ENCODE measurements at regions not wholly inside any gene's neighbourhood (a gene's known extent, or its start where the extent isn't known, plus 50 kb on each side); places are given as distances from the start of the nearest gene placed in this dataset.

DNA sequence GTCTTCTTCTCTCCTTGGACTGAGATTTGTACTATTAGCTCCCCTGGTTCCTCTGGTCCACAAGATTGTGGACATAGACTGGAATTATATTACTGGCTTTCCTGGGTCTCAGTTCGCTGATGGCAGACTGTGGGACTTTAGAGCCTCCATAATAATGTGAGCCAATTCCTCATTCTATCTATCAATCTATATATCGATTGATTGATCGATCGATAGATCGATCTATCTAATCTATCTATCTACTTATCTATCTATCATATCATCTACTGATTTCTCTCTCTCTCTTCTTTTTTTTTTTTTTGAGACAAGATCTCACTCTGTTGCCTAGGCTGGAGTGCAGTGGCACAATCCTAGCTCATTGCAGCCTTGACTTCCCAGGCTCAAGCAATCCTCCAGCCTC is 51.5 kb upstream of the DDR1 start:
- Mint-ChIP-seq H3K9me3 (ENCODE audit: unreplicated experiment) (no peaks in the 10 kb centered on the region), H3K36me3 (ENCODE audit: low read depth, unreplicated experiment) (no peaks in the 10 kb centered on the region), H3K4me3 (ENCODE audit: unreplicated experiment) (no peak overlapping the region), H3K27ac (ENCODE audit: unreplicated experiment) (peak overlapping the region; percentile 16), H3K4me1 (ENCODE audit: unreplicated experiment) (peaks cover 11% of the 10 kb centered on the region), H3K27me3 (ENCODE audit: unreplicated experiment) (peaks cover 7% of the 10 kb centered on the region)
- no peak for DNase-seq (ENCODE audit: low spot score)
- TF ChIP-seq, protein P1, sequence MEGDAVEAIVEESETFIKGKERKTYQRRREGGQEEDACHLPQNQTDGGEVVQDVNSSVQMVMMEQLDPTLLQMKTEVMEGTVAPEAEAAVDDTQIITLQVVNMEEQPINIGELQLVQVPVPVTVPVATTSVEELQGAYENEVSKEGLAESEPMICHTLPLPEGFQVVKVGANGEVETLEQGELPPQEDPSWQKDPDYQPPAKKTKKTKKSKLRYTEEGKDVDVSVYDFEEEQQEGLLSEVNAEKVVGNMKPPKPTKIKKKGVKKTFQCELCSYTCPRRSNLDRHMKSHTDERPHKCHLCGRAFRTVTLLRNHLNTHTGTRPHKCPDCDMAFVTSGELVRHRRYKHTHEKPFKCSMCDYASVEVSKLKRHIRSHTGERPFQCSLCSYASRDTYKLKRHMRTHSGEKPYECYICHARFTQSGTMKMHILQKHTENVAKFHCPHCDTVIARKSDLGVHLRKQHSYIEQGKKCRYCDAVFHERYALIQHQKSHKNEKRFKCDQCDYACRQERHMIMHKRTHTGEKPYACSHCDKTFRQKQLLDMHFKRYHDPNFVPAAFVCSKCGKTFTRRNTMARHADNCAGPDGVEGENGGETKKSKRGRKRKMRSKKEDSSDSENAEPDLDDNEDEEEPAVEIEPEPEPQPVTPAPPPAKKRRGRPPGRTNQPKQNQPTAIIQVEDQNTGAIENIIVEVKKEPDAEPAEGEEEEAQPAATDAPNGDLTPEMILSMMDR (IDR thresholded peaks at IDR 0.05; ENCODE audit: unreplicated experiment) = no peak

DNA sequence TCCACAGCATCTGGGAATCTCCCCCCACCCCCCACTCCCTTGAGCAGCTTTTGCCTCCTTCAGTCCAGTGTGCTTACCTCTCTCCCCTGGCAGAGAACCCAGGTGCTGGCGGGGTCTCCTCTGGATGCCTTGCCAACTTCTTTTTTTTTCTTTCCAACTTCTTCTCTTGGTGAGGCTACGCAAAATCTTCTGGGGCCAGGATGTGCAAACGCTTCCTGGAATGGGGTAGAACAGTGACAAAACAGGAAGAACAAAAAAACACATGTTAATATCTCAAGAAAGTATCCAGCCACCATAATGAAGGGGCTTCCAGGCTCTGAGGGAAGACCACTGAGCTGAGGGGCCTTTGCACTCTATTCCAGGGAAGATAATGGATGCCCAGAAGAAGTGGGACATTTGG is 53.9 kb upstream of the DDR1 start:
- Mint-ChIP-seq H3K9me3 (ENCODE audit: unreplicated experiment) (no peaks in the 10 kb centered on the region), H3K27me3 (ENCODE audit: unreplicated experiment) (peaks cover 7% of the 10 kb centered on the region), H3K36me3 (ENCODE audit: low read depth, unreplicated experiment) (no peaks in the 10 kb centered on the region), H3K4me1 (ENCODE audit: unreplicated experiment) (peaks cover 11% of the 10 kb centered on the region), H3K4me3 (ENCODE audit: unreplicated experiment) (no peak overlapping the region), H3K27ac (ENCODE audit: unreplicated experiment) (peak overlapping the region; percentile 67)
- TF ChIP-seq, protein P1 (IDR thresholded peaks at IDR 0.05; ENCODE audit: unreplicated experiment) = no peak
- DNase-seq (ENCODE audit: low spot score) = no peak

DNA sequence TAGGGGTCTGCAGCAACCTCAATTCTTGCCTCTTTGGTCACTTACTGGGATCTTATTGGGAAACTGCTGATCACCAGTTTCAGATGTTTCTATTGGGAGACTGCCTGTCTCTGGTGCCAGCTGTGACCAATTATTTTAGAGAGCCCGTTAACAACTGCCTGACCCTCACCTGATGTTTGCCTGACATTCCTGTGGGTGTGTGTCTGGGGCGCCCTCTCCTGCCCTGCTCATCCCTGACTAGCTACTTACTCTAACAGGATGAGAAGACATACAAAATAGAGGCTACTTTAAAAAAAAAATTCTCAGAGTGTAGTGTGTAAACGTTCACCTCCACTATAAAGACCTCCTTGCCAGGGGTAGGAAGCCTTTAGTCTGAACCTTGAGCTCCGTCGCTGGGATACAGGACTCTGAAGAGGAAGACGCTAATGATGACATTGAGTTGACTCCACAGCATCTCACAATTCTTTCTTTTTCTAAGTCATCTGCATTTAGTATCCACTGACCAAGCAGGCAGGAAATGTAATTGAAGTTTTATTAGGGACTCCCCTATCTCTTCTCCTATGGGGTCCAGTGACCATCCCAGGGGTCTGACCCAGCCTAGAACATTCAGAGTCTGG is 54.6 kb upstream of the DDR1 start:
- no peak for DNase-seq (ENCODE audit: low spot score)
- TF ChIP-seq, protein P1 (IDR thresholded peaks at IDR 0.05; ENCODE audit: unreplicated experiment) = no peak
- no peak overlapping the region for H3K27ac Mint-ChIP-seq (ENCODE audit: unreplicated experiment)
- no peaks in the 10 kb centered on the region for H3K36me3 Mint-ChIP-seq (ENCODE audit: low read depth, unreplicated experiment)
- H3K9me3 Mint-ChIP-seq (ENCODE audit: unreplicated experiment) = no peaks in the 10 kb centered on the region
- H3K27me3 Mint-ChIP-seq (ENCODE audit: unreplicated experiment) = peaks cover 7% of the 10 kb centered on the region
- H3K4me3 Mint-ChIP-seq (ENCODE audit: unreplicated experiment) = no peak overlapping the region
- peaks cover 11% of the 10 kb centered on the region for H3K4me1 Mint-ChIP-seq (ENCODE audit: unreplicated experiment)

DNA sequence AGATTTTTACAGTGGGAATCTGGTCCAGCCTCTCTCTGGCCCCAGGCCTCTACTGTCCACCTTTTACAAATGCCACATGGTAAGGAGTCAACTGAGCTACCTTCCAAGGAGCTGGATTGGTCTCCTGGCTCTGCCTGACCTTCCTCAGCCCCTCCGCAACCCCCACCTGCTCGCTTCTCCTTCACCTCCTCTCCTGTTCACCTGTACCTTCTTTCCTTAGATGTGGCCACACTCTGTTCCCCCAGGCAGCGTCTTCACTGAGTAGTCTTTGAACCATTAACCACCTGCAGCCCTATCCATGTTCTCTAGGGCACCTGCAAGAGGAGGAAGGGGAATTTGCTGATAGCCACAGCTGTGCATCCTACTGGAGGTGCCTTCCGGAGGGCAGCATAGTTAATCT is 55.3 kb upstream of the DDR1 start:
- H3K9me3 Mint-ChIP-seq (ENCODE audit: unreplicated experiment) = no peaks in the 10 kb centered on the region
- H3K4me1 Mint-ChIP-seq (ENCODE audit: unreplicated experiment) = peaks cover 11% of the 10 kb centered on the region
- no peak overlapping the region for H3K27ac Mint-ChIP-seq (ENCODE audit: unreplicated experiment)
- H3K4me3 Mint-ChIP-seq (ENCODE audit: unreplicated experiment) = no peak overlapping the region
- H3K36me3 Mint-ChIP-seq (ENCODE audit: low read depth, unreplicated experiment) = no peaks in the 10 kb centered on the region
- peaks cover 7% of the 10 kb centered on the region for H3K27me3 Mint-ChIP-seq (ENCODE audit: unreplicated experiment)
- TF ChIP-seq, protein P1 (IDR thresholded peaks at IDR 0.05; ENCODE audit: unreplicated experiment) = no peak
- no peak for DNase-seq (ENCODE audit: low spot score)

DNA sequence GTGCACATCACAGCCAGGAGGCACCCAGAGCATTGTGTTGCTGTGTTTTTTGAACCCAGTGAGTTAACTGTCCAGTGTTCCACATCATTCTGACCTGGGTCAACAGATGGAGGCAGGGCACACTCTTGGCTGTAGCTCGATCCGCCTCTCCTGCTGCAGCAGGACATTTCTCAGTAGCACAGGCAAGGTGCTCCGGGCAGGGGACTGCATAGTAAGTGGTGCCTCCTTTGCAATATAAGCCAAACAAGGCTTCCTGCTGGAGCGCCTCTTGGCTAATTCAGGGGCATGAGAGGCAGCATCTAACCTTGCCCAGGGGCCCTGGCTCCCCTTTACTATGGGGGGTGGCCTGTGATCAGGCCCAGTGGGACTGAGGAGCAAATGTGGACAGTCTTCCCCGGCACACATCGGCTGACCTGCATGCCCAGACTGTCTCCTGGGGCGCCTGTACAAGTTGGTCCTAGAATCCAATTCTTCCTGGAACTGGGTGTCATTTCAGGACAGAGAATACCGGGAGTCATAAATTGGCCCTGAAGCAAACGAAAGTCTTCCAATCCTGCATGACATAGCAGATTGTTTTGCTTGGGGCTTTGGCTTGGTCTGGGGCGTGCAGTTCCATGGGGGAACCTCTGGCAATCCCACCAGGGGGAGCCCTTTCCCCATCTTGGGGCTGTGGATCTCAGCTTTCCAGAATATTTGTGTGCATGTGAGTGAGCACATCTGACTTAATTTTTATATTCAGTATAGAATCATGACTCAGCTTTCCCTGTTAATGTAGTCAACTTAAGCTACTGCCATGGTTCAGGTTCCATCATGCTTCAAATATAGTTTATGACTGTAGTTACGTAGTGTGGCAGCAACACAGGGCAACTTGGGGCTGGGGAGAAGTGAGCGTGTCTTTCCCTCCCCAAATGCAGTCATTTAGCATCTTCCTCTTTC is 56.0 kb upstream of the DDR1 start:
- no peak overlapping the region for H3K4me3 Mint-ChIP-seq (ENCODE audit: unreplicated experiment)
- TF ChIP-seq, protein P1 (IDR thresholded peaks at IDR 0.05; ENCODE audit: unreplicated experiment) = peak; percentile 60
- peaks cover 11% of the 10 kb centered on the region for H3K4me1 Mint-ChIP-seq (ENCODE audit: unreplicated experiment)
- H3K36me3 Mint-ChIP-seq (ENCODE audit: low read depth, unreplicated experiment) = no peaks in the 10 kb centered on the region
- no peak overlapping the region for H3K27ac Mint-ChIP-seq (ENCODE audit: unreplicated experiment)
- H3K27me3 Mint-ChIP-seq (ENCODE audit: unreplicated experiment) = peaks cover 7% of the 10 kb centered on the region
- DNase-seq (ENCODE audit: low spot score) = peak; percentile 81
- no peaks in the 10 kb centered on the region for H3K9me3 Mint-ChIP-seq (ENCODE audit: unreplicated experiment)
